HCT116 (cell line): ENCODE measurements at regions not wholly inside any gene's neighbourhood (a gene's known extent, or its start where the extent isn't known, plus 50 kb on each side); places are given as distances from the start of the nearest gene placed in this dataset.

Source experiments
- CBX3 ChIP-seq: IDR thresholded peaks from 2 replicates; pipeline ENCODE4 v1.6.1; 2012; ENCODE audit warnings: low read depth
- CEBPB ChIP-seq: IDR thresholded peaks from 2 replicates; pipeline ENCODE4 v1.6.1; 2012; ENCODE audit warnings: low read depth
- CTCF ChIP-seq, 3 experiments: fragments of 200-600 bp in 1 of 3; sonication (generic) in 1 of 3; IDR thresholded peaks in 2 of 3; conservative IDR thresholded peaks in 1 of 3; 2 replicates each; pipeline ENCODE4 v1.5.1; 2012 to 2017; ENCODE audit warnings: low read depth in 2 of 3, low read length in 2 of 3, antibody characterized with exemption in 1 of 3, borderline replicate concordance in 1 of 3, control low read depth in 1 of 3, mild to moderate bottlenecking in 1 of 3, mixed read lengths in 1 of 3, mixed run types in 1 of 3, moderate library complexity in 1 of 3; ENCODE audit not compliant: insufficient read depth in 1 of 3
- POLR2A ChIP-seq: IDR thresholded peaks from 2 replicates; pipeline ENCODE4 v1.7.0; 2011; ENCODE audit warnings: borderline replicate concordance; ENCODE audit not compliant: insufficient read depth, insufficient read length; ENCODE audit errors: extremely low read depth
- POLR2AphosphoS5 ChIP-seq: IDR thresholded peaks from 2 replicates; pipeline ENCODE4 v1.6.1; 2011; ENCODE audit warnings: mild to moderate bottlenecking, low read depth, low read length, moderate library complexity
- RAD21 ChIP-seq: IDR thresholded peaks from 2 replicates; pipeline ENCODE4 v1.6.1; 2012; ENCODE audit warnings: low read depth, mild to moderate bottlenecking
- REST ChIP-seq: IDR thresholded peaks from 2 replicates; pipeline ENCODE4 v1.6.1; 2012; ENCODE audit warnings: low read depth
- SIN3A ChIP-seq: IDR thresholded peaks from 2 replicates; pipeline ENCODE4 v1.6.1; 2012; ENCODE audit warnings: low read depth
- ZBTB33 ChIP-seq: IDR thresholded peaks from 2 replicates; pipeline ENCODE4 v1.6.1; 2011; ENCODE audit warnings: mild to moderate bottlenecking, low read length, moderate library complexity; ENCODE audit not compliant: insufficient replicate concordance; ENCODE audit errors: extremely low read depth
- ZNF274 ChIP-seq: fragments of 200-500 bp; sonication (Bioruptor generic); IDR thresholded peaks from 2 replicates; pipeline ENCODE4 v1.6.1; 2014; ENCODE audit warnings: mild to moderate bottlenecking, low read depth, low read length, inconsistent platforms

- TF ChIP-seq SIN3A (no peak), ZBTB33 (no peak), POLR2AphosphoS5 (no peak), CTCF (IDR thresholded peaks at IDR 0.05 in 2 of 3, conservative IDR thresholded peaks at IDR 0.05 in 1 of 3; ENCODE audit: borderline replicate concordance in 1 of 3, insufficient read depth in 1 of 3, low read depth in 2 of 3, low read length in 2 of 3) (no peak), CBX3 (no peak), CEBPB (no peak), RAD21 (no peak), POLR2A (no peak), REST (no peak), ZNF274 (no peak)
These were observed 87.1 kb upstream of the SLITRK3 start for GRCh38 chr3:165283328-165283727.
